Keratinocyte (primary cell): ENCODE measurements at regions not wholly inside any gene's neighbourhood (a gene's known extent, or its start where the extent isn't known, plus 50 kb on each side); places are given as distances from the start of the nearest gene placed in this dataset.

Source experiments
- DNase-seq: peaks from one replicate; pipeline ENCODE4 v3.0.0-alpha.2; 2011; ENCODE audit warnings: low read depth, missing footprints, low spot score
- FAIRE-seq: peaks from 2 replicates; lab custom pipeline; 2011; peaks lifted over from hg19 to GRCh38; lab: Jason Lieb, UNC
- H2AFZ ChIP-seq: 2 replicates; pipeline ENCODE4 v1.6.0; 2012; ENCODE audit warnings: low read length, control low read depth, inconsistent platforms; ENCODE audit not compliant: control insufficient read depth
- H3K27ac ChIP-seq: 2 replicates; pipeline ENCODE4 v1.5.1; 2011; ENCODE audit warnings: low read length; ENCODE audit not compliant: control insufficient read depth, insufficient read depth
- H3K27me3 ChIP-seq: 3 replicates; pipeline ENCODE4 v1.6.0; 2011; ENCODE audit warnings: low read length; ENCODE audit not compliant: control insufficient read depth, insufficient read depth; ENCODE audit errors: extremely low read depth
- H3K36me3 ChIP-seq, 2 experiments: 2 replicates in 1 of 2; 3 replicates in 1 of 2; pipeline ENCODE4 v1.5.1; 2011; ENCODE audit warnings: low read length in 2 of 2, mild to moderate bottlenecking in 1 of 2; ENCODE audit not compliant: control insufficient read depth in 2 of 2, insufficient read depth in 2 of 2; ENCODE audit errors: extremely low read depth in 1 of 2
- H3K4me1 ChIP-seq: 3 replicates; pipeline ENCODE4 v1.5.1; 2011; ENCODE audit warnings: low read length; ENCODE audit not compliant: control insufficient read depth, insufficient read depth; ENCODE audit errors: extremely low read depth
- H3K4me2 ChIP-seq: 3 replicates; pipeline ENCODE4 v1.6.0; 2011; ENCODE audit warnings: low read depth, low read length; ENCODE audit not compliant: control insufficient read depth, insufficient read depth; ENCODE audit errors: extremely low read depth
- H3K4me3 ChIP-seq, 3 experiments: fragments of 200-600 bp in 1 of 3; sonication (generic) in 1 of 3; 2 replicates in 2 of 3; 3 replicates in 1 of 3; pipeline ENCODE4 v1.5.1; 2011 to 2016; ENCODE audit warnings: low read length in 3 of 3, mild to moderate bottlenecking in 3 of 3, control low read depth in 2 of 3, inconsistent platforms in 1 of 3, low read depth in 1 of 3, mixed read lengths in 1 of 3, mixed run types in 1 of 3, moderate library complexity in 1 of 3; ENCODE audit not compliant: control insufficient read depth in 2 of 3, insufficient read depth in 2 of 3; ENCODE audit errors: extremely low read depth in 1 of 3
- H3K79me2 ChIP-seq: 2 replicates; pipeline ENCODE4 v1.6.0; 2012; ENCODE audit warnings: low read length; ENCODE audit not compliant: control insufficient read depth, insufficient read depth
- H3K9ac ChIP-seq: 3 replicates; pipeline ENCODE4 v1.6.0; 2011; ENCODE audit warnings: low read length; ENCODE audit not compliant: control insufficient read depth, insufficient read depth; ENCODE audit errors: extremely low read depth
- H3K9me1 ChIP-seq: 3 replicates; pipeline ENCODE4 v1.6.0; 2011; ENCODE audit warnings: low read length; ENCODE audit not compliant: control insufficient read depth, insufficient read depth; ENCODE audit errors: extremely low read depth
- H3K9me3 ChIP-seq: 2 replicates; pipeline ENCODE4 v1.5.1; 2012; ENCODE audit warnings: low read depth, low read length; ENCODE audit not compliant: control insufficient read depth
- H4K20me1 ChIP-seq: 3 replicates; pipeline ENCODE4 v1.6.0; 2011; ENCODE audit warnings: low read length; ENCODE audit not compliant: control insufficient read depth, insufficient read depth; ENCODE audit errors: extremely low read depth
- CTCF ChIP-seq, 3 experiments: IDR thresholded peaks in 1 of 3; conservative IDR thresholded peaks in 1 of 3; optimal IDR thresholded peaks in 1 of 3; 2 replicates in 2 of 3; 3 replicates in 1 of 3; pipeline versions ENCODE3 to v1.5.1; 2011; ENCODE audit warnings: low read length in 3 of 3, mild to moderate bottlenecking in 3 of 3, moderate library complexity in 2 of 3, control low read depth in 1 of 3, inconsistent platforms in 1 of 3; ENCODE audit not compliant: insufficient read depth in 2 of 3; ENCODE audit errors: extremely low read depth in 1 of 3
- EZH2 ChIP-seq: IDR thresholded peaks from one replicate; pipeline ENCODE4 v1.6.1; 2012; ENCODE audit warnings: inconsistent platforms, mild to moderate bottlenecking, low read length, moderate library complexity
- dilution Hi-C: fragments of 300-500 bp; cut with MboI; formaldehyde crosslinking; loops from one replicate; pipeline ENCODE4 v1.7.0; 2020; ENCODE audit warnings: low sequenced_read_pairs; ENCODE audit not compliant: extremely low pct_ligation_motif_present

DNA sequence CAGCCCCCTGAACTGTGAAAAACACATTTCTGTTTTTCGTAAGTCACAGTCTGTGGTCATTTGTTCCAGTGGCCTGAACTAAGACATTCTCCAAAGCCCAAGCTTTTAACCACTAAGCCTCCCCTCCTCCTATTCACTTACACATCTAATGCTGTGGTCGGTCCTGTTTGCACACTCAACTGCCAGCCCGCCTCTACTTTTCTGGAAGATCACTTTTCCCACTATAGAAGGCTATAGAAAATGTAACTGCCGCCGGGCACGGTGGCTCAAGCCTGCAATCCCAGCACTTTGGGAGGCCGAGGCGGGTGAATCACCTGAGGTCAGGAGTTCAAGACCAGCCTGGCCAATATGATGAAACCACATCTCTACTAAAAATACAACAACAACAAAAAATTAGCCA, 524.7 kb upstream of the TMEM132C start:
- Histone ChIP-seq H3K4me2 (no peak overlapping the region), H3K4me1 (no peaks in the 10 kb centered on the region), H4K20me1 (no peaks in the 10 kb centered on the region), H2AFZ (no peak overlapping the region), H3K9me1 (no peaks in the 10 kb centered on the region), H3K27me3 (no peaks in the 10 kb centered on the region), H3K9ac (no peak overlapping the region), H3K27ac (no peak overlapping the region), H3K4me3 (no peak overlapping the region), H3K9me3 (peaks cover 2% of the 10 kb centered on the region), H3K79me2 (no peaks in the 10 kb centered on the region), H3K36me3 (no peaks in the 10 kb centered on the region)
- no peak for TF ChIP-seq CTCF (optimal IDR thresholded peaks at IDR 0.05 in 1 of 3, IDR thresholded peaks at IDR 0.05 in 1 of 3, conservative IDR thresholded peaks at IDR 0.05 in 1 of 3; ENCODE audit: extremely low read depth in 1 of 3, insufficient read depth in 2 of 3, low read length in 3 of 3)
- no peak for TF ChIP-seq EZH2
- dilution Hi-C loops = no loop called here
- no peak for DNase-seq
- no peak for FAIRE-seq

DNA sequence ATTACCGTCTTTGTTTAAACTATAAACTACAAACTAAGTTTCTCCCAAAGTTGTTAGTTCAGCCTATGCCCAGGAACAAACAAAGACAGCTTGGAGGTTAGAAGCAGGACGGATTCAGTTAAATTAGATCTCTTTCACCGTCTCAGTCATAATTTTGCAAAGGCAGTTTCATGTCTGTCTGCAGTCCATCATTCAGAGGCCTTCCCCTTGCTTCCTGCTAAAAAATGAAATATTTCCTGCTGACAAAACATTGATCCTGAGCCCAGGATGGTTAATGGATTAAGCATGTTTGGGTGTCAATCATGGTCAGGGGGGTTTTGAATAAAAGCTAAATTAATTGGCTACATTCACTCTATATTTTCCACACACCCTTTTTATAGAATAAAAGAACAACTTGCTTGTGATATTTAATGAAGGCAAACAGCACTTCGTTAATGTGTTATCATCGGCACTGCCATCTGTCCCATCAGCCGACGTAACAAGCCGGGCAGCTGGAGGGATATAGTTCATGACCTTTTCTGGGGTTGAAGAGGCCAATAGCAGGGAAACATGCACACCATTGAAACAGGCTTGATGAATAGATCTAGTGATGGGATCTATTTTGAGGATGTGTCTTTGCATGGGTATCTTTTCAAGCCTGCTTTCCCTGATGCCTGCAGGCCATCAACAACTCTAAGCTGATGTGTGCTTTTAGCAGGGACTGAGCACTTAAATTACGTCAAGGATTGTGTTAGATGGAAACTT, 521.3 kb upstream of the TMEM132C start:
- FAIRE-seq (no peak), DNase-seq (no peak)
- Histone ChIP-seq H3K4me3 (no peak overlapping the region), H3K9ac (no peak overlapping the region), H2AFZ (no peak overlapping the region), H3K9me1 (no peaks in the 10 kb centered on the region), H3K27me3 (no peaks in the 10 kb centered on the region), H3K36me3 (no peaks in the 10 kb centered on the region), H3K79me2 (no peaks in the 10 kb centered on the region), H3K4me2 (no peak overlapping the region), H3K4me1 (no peaks in the 10 kb centered on the region), H3K27ac (no peak overlapping the region), H3K9me3 (no peaks in the 10 kb centered on the region), H4K20me1 (no peaks in the 10 kb centered on the region)
- TF ChIP-seq CTCF (optimal IDR thresholded peaks at IDR 0.05 in 1 of 3, IDR thresholded peaks at IDR 0.05 in 1 of 3, conservative IDR thresholded peaks at IDR 0.05 in 1 of 3; ENCODE audit: extremely low read depth in 1 of 3, insufficient read depth in 2 of 3, low read length in 3 of 3) = no peak
- no peak for TF ChIP-seq EZH2
- dilution Hi-C loops = no loop called here
